GM03348 (cell line): ENCODE measurements at regions not wholly inside any gene's neighbourhood (a gene's known extent, or its start where the extent isn't known, plus 50 kb on each side); places are given as distances from the start of the nearest gene placed in this dataset.
A peak's percentile ranks its signal among the peaks of the same experiment; 100 is the strongest.

ENCODE experiments used
- DNase-seq: peaks from one replicate; pipeline ENCODE4 v3.0.0; 2012; ENCODE audit warnings: low spot score

DNA sequence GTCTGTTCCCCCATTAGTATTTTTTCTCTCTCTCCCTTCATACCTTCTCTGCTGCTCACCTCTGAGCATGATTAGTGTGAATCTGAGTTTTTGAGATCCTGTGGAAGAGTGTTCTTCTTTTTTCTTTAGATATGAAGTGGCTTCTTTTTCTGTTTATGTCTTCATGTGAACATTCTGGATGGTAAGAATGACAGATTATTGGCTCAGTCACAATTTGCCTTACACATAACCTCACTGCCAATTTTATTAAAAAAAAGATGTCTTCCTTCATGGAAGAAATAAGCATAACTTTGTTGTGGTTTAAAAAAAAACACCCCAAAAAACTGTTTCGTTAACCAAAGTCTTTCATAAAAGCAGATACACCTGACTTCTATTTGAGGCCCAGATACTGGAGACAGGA is 539.1 kb downstream of the PLCL1 start:
- DNase-seq = no peak

DNA sequence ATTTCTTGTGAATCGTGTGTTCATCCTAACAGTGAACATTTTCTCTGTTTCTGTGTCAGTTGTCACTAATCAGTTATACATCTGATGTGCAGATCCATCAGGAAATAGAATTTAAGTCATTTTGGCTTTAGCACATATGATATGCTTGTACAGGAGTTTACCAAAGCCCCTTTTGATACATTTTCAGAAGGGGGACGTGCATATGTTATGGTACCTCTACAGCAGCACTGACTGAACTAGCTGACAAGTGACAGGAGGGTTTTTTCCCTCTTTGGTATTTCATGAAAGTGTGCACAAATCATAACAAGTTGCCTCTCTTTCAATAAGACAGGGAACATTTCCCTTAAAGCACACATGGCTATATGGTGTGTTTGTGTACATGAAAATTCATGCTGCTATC is 536.5 kb downstream of the PLCL1 start:
- DNase-seq = no peak

DNA sequence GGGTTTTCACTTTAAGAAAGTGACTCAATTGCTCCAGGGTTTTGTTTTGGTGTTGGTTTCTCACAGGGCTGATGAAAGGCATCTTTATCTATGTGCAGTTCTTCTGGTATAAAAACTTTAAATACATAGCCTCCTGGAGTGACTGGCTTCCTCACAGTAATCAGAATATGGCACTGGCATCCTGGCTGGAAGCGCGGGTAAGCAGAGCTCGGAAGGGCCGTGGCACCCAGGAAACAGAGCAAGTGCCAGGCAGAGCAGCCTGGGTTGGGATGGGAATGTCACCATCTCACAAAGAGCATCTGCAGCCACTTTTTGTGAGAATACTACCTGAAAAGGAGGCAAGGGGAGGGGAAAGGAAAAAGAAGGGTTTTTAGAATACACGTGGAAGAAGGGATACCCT is 534.7 kb downstream of the PLCL1 start:
- no peak for DNase-seq

DNA sequence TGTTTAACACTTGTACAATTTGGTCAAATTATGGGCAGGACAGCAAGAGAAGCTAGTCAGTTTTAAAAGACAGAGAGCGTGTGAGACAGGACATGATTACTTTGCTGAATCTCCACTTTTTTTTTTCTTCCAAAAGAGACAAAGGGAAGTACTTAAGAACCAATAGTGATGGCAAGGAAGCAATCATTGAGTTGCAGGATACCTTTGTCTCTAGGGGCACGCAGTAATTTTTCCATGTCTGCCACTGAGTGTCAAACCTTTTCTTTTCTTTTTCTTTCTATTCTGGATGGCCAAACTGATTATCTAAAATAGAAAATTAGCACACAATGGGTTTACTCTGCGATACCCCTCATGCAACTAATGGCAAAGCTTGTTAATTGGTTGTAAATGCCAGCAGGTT is 533.0 kb downstream of the PLCL1 start:
- DNase-seq = no peak

DNA sequence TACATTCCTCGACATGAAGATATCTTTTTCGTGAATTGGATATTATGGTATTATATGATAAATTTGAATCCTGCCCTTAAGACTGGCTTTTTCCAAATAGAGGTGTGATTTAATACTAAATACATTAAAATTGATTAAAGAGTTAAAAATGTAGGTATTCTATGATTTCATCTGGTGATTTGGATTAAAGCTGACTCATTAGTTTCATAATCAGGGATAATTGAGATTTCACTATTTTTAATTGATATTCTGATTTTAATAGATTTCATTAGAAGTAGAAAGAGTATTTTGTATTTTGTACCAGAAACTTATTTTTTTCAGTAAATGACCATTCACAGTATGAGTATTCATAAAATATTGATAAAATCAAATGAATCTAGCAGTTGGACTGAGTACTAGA is 524.1 kb downstream of the PLCL1 start:
- no peak for DNase-seq

DNA sequence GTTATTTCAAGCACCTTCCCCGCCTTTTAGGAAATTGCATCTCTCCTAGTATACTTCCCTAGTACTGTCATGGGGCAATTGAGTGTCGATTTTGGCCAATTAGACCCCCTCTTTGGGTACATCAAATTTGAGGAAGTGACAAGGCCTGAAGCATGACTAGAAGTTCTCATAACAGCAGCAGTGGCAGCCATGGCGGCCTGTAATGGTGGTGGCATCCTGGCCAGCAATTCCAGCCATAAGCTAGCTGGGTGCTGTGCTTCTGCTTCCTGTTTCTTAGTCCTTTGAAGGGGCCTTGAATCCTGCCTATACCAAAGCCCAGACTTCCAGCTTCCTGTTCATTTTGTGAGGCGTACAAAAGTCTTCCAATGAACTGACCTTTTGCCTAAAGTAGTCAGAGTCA is 523.1 kb downstream of the PLCL1 start:
- DNase-seq = no peak

DNA sequence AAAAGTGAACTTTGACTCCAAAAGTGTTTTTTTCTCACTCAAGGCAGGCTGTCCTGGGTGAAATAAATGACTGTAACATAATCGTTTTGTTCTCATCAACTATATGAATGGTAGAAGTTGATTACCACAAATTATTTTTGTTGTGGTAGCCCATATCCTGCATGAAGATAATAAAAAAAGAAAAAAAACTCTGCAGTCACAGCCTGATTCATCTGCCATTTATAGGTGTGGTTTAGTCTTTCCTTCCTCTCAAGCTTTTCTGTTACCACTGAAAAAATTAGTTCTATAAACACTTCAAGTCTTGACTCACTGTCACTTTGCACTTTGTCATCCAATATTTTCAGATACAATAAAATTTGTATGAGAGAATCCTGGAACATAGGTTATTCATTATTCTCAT is 522.0 kb downstream of the PLCL1 start:
- DNase-seq = no peak

DNA sequence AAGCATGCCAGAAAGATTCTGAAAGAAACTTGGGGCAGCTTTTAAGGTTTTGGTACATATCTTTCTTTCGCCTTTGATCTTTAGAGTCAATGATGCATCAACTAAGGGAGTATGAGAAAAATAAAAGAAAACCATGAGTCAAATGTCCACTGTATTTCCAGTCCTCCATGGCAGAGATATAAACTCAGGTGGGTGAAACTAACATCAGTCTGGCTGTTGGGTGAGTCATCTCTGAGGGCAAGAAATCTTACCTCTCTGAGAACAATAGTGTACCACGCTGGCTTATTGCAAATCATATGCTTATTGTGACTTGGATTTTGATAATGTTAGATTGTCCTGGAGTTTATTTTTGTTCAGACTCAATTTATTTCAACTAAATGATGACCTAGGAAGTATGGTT is 521.0 kb downstream of the PLCL1 start:
- no peak for DNase-seq

DNA sequence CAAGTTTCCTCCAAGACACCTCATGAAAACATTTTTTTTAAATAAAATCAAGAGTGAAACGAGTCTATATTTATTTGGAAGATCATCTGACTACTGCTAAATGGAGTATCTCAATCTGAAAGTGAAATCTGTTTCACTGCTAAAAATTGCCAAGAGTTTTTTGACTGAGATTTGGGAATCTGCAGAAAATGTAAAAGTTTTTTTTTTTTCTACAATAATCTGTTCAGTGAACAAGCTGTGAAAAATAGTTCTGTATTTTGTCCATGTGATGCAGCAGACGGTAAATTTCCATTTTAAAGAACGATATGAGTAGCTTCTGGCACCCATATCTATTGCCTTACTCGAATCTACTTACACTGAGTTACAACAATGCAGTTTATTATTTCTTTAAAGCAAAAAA is 519.7 kb downstream of the PLCL1 start:
- DNase-seq = no peak

DNA sequence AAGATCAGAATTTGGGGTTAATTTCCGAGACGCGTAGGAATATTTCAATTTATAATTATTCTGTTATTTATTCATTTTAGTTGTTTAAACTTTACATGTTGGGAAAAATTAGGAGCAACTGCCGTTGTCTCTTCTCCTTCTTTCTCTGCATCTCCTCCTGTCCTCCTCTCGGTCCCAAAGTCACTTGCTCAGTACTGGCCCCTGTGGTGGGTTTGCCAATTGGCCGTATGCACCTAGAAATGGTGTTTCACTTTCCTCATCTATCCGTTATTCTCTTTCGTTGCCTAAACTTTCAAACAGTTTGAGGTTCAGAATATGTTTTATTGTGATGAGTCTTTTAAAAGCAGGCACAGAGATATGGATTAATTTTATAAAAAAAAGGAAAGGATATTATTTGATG is 517.9 kb downstream of the PLCL1 start:
- DNase-seq = no peak

DNA sequence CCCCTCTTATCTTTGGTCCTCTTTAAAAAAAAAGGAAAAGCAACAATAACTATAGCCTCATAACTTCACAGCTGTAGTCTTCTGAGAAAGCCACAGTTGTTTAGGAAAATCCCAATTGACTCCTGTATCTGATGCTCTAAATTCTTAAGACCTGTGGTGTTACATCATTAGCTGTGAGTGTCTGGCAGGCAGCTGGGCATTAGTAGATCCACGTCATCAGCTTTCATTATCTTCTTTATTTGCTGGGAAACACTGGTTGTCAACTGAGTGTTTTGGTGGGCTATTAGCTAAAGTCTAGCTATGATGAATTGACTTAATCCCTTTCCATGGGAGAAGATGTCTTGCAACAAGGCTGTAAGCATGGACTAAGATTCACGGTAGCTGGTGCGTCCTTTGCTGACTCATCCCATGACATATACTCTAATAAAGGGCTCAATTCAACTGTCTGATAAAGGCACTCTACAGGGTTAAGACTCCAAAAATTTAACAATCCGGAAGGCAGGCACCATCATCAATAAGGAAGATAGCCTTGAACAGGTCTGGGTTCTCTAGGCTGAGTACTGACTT is 517.2 kb downstream of the PLCL1 start:
- DNase-seq = no peak

DNA sequence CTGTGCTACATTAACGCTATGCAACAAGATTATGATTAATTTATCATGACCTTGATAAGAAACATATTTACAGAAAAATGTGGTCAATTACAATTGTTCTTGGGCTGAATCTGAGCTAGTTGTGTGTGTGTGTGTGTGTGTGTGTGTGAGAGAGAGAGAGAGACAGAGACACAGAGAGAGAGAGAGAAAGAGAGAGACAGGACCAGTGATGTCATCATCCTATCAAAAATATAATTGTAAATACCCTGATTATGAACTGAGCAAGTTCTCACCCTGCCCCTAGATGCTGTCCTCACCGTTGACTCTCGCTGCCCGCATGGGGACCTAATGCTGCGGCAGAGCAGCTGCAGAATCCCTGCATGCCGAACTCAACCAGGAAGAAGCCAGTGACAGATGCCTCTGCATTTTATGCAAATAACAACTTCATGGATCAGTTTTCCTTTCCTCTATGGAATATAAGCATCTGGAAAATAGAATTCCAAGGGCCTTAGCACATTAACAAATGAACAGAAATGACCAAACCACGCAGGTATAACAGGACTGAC is 512.5 kb downstream of the PLCL1 start:
- DNase-seq = no peak

DNA sequence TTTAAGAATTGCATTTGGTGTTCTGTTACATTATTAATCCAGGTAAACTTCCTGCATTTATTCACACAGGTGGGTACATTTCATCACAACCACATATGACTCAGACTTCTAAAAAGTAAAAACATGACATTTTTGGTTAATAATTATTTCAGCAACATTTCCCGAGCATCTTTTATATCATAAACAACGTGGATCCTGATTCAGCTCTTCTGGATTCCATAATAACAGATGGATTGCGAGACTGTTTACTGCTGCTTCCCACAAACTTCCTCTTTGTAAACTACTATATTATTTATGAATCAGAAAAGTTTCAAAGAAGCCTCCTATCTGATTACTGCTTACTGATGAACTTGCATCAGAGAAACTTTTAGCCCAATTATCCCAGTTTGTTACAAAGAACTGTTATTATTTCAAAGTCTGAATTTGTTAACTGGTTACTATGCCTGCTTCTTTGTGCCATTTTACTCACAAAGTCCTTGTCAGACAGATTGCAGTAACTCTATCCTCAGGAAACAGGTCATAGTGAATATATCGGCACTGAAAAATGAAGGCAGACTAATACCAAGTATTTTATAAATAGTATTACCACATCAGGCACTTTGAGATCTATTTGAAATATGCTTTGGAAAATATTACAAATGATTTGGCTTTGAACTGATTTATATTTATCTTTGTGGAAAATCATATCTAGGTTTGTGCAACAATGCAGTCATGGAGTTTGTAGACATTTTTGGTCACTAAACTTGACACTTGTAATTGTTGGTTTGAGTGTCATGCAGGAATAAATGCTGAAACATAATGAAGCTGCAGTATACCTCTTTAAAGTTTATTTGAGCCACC is 511.6 kb downstream of the PLCL1 start:
- DNase-seq = no peak

DNA sequence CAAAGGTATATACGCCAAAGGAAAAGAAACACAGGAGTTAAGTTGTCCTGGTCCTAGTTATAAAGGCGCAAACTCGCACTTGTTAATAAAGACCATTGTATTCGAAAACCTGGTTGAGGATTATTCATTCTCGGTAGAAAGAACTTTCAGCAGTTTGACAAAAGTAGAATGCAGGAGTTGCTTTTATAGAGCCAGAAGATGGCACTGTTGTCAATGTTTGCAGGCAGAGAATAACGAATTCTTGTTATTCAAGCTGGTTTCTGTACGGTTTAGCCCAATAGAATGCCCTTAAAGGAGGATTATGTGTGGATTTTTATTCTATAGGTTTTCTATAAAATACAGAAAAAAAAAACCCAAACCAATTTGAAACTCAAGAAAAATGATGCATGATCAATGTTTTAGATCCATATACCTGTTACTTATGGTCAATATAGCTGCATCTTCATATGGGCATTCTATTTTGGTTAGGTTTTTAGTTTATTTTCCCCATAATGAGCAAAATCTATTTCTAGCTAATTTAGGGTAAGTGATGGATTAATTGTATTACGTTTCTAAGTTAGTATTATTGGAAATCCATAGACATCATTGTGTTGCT is 510.3 kb downstream of the PLCL1 start:
- DNase-seq = peak; percentile 61

DNA sequence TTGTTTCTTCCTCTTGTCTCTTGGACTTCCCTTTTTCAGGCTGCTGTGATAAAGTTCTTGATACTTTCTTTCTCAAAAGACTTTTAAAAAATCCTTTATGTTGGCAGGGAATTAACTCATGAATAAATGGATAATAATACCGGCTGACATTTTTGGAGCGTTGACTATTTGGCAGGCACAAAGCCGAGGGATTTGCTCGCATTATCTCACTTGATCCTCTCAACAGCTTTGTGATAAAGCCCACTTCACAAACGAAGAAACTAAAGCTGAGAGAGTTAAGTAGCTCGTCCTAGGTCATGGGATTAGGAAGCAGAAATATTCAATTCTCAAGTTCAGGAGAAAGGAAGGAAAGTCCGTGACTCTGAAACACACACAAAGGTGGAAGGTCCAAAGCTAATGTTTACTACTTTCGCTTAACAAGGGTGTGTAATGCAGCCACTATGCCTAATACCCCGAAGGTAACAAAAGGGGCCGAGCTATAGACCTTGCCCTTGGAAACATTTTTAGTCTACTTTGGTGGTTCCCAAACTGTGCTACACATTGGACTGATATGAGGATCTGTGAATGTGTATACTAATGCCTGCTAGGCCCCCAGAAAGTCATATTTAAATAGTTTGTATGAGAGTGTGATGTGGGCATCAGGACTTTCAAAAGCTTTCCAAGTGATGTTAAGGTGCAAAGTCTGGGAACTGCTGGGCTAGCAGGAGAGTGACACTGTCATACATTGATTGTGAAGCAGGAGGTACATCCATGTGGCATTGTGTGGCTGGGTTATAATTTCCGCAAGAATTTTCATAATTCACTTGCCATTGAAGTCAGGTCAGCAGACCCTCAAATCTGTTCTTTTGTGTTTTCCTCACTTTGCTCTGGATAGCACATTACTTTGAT is 508.4 kb downstream of the PLCL1 start:
- DNase-seq = no peak

DNA sequence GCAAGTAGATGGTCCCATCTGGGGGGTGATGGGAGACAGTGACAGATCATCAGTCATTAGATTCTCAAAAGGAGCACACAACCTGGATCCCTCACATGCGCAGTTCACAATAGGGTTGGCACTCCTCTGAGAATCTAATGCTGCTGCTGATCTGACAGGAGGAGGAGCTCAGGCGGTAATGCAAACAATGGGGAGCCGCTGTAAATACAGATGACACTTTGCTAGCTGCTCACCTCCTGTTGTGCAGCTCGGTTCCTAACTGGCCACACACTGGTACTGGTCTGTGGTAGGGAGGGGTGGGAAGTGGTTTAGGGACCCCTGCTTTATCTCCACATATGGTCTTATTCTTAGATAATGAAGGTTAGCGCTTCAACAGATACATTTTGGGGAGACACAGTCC is 506.6 kb downstream of the PLCL1 start:
- DNase-seq = no peak

DNA sequence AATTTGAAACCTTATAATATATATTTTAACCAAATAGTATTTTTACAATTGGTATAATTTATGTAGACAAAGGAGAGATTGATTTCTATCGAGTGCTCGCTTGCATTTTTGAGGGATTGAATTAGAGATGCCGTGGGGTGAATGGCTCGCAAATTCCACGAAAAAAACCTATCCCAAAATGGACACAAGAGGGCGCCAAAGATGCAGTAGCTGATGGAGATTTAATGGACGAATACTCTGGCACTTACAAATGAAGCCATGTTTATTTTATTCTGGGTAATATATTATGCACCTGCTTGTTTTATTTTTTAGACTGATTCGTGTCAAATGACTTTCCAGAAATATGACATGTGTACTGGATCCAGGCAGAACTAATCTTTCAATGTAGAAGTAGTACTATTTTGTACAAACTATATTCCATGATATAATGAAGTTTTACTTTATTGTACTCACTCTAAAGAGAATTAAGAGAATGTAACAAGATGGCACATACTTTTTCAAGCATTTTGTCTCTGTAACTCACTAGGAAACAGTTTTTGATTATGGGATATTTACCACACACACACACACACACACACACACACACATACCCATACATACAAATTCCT is 505.4 kb downstream of the PLCL1 start:
- DNase-seq = peak; percentile 78

DNA sequence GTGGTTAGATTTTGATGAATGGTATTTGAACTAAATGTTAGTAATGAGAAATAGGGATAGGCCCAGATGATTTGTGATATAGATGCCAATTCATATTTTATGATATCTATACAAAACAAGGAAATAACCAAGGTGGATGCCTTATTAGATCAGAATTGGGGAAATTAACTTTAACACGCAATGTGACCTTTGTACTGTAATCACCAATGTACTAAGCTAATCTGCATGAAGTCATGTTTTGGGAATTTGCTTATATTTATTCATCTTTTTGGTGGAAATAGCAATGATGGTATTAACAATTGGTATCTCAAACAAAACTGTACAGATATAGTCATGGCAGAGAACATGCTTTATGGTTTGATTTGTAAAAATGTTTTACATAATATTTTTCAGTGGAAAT is 504.7 kb downstream of the PLCL1 start:
- DNase-seq = no peak

DNA sequence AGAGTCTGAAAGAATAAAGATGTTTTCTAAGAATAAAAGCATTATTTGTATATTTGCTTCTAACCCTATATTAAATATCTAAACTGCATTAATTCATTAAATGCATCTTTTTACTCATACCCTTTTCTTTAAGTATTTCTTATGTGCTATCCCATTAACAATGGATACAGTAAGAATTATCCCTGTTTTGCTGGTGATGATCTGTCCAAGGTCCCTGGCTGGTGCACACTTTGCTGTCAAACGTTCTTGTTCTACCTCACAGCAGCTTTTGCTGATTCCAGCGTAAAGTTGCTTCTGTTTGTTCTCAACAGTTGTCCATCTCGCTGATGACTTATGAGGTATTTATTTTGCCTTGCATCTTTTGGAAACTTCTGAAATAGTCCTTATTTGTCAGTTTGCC is 504.0 kb downstream of the PLCL1 start:
- DNase-seq = no peak

DNA sequence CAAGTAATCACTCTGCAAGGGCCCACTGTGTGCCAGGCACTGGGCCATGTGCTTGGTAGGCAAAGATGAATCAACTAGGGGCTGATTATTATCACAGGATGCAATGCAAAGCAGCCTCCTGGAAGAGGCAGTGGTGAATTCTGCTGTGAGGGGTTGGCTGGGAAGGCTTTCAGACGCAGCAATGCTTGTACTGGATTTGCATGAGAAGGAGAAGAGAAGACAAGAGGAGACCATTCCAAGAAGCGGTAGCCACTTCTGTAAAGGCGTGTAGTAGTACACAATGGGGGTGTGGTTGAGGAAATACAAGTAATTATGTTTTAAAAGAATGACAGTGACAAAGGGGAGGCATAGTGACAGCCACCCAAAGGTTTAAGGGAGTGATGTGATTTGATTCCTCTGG is 502.7 kb downstream of the PLCL1 start:
- DNase-seq = no peak

DNA sequence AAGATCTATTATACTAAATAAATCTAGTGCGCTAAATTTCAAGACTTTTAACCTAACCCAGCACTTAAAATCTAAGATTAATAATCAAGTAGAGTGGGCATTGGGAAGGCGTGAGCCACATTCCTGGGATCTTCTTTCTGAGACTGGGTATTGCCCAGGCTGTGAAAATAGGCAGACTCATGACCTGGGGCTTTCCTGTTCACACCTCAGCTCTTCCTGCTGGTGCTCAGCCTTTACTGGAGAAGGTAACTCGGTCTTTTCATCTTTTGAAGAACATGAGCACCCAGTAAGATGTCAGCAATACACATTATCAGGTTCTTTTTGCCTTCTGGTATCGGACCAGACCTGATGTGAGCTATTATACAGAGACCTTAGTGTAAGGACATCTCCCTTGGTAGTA is 500.5 kb downstream of the PLCL1 start:
- DNase-seq = no peak

DNA sequence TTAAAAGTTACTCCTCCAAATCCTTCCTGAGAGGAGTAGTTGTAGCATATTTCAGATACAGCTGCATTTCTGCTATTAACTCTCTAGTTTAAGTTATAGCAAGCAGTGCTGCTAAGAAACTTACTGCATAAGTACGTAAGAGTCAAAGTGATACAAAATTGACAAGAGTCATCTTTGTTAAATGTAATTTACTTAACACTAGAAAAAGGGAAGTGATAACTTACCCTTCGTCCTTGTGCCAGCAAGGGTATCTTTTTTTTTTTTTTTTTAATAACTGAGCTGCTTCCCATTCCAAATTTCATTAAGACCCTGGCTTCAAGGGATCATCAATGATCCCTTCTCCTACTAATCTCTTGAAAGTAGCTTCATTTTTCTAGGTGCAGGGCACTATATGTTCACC is 493.0 kb downstream of the PLCL1 start:
- no peak for DNase-seq
